CD4-positive, alpha-beta T cell treated with Interleukin-6 at 100 ng/mL for 8 hours (primary cell): ENCODE measurements at regions not wholly inside any gene's neighbourhood (a gene's known extent, or its start where the extent isn't known, plus 50 kb on each side); places are given as distances from the start of the nearest gene placed in this dataset.
"Not testable (repeated sequence)": the region's sequence is repeated elsewhere in the genome, so short reads cannot be mapped to it uniquely, and the experiment has no call there.

Experiments
- DNase-seq: peaks from one replicate; pipeline ENCODE4 v3.0.0-alpha.2; 2020; ENCODE audit warnings: mixed read lengths, low spot score

DNA sequence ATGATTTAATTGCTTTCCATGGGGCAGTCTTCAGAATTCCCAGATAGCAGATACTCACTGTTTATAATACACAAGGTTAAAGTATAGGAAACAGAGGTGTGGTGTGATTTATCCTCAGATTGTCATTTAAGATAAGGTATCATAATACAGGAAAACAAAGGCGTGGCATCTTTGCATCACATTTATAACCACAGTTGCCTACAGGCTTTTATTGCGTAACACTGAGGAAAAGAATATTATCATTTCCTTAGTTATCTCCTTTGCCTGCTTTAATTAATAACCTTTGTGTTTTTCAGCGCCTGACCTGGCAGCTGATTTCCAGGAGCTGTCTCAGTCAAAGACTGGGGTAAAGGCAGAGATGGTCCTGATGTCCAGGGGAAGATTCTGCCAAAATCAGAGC lies 68.8 kb downstream of the SSX7 start:
- DNase-seq, result no peak

DNA sequence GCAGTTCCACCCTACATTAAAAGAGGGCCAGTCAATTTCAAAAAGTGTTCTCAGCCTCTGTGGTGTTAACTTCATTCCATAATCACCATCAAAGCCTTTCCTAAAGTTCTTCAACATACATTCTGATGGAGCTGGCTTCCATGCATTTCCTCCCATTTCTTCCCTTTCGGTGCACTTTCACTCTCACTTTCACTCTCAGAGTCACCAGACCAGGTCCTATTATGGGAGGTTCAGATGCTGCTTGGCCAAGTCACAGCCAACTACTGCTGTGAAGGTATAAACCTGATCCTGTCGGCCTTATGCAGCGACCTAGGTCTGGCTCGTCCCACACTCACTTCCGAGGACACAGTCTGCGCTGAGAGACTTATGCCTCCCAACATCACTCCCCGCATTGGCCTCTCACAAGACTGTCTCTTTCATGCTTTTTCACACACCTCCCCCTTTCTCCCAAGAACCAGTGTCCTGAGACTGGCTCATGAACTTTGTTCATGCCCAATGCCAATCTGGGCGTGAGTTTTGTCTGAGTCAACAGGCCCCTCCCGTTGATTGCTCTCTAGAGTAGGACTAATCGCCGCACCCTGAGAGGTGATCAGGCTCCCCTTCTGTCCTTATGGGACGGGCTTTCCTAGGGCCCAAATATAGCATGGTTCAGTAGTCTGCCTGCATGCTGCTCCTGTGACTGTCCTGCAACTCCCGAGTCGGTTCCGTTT lies 60.8 kb upstream of the XAGE1B start:
- DNase-seq, result no peak

DNA sequence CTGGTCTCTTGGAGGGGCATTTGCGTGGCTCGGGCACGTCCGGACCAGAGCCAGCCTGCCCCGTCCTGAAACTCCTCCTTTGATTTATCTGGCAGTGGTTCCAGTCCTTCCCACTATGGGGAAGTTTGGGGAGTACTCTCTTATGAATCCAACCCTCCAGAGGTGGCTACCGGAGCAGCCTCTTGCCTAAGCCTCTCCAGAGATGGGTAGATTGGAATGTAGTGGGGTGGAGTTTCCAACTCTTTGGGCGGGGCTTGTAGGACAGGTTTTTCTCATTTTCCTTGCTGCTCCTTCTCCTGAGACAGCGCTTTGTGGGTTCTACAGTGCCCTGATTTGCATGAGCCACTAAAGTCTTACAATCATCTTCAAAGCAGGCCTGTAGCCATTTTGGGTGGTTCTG lies 60.1 kb upstream of the XAGE1B start:
- DNase-seq, result no peak

DNA sequence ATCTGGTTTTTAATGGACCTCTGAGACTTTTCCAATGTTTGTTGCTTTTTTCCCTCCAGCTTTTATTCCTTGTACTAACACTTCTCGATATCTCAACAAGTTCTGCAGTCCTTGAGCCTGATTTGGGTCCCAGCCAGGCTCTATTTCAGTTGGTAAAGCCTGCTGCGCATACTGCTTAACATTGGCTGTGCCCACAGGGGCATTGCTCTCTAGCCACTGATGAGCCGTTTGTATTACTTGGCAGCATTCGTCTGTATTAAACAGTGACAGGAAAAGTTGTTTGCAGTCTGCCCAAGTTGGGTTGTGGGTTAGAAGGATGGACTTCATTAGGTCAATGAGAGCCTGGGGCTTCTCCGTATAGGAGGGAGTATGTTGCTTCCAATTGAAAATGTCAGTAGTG lies 59.6 kb upstream of the XAGE1B start:
- no peak for DNase-seq

DNA sequence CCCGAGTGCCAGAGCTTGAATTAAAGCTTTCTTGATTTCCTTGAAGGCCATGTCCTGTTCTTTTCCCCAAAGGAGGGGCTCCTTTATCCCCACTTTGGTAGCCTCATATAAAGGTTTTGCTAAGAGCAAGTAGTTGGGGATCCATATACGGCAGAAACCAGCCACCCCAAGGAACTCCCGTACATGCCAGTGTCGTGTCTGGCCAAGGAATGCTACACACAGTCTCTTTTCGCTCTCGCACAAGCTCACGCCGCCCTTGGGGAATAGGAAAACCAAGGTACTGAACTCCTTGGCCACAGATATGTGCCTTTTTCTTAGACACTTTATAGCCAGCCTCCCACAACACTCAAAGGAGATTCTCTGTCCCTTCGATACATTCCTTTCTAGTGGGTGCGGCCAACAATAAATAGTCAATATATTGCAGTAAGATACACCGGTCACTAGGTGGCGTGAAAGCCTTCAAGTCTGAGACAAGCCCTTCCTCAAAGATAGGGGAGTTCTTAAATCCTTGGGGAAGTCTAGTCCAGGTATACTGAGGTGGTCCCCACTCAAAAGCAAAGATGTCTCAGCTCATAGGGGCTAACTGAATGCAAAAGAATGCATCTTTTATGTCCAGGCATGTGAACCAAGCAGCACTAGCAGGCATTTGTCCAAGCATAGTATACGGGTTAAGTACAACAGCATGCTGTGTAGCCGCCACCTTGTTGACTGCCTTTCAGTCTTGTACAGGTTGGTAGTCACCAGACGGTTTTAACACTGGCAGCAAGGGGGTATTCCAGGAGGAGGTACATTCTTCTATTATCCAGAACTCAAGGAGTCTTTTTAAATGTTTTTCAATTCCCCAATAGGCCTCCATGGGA lies 57.8 kb upstream of the XAGE1B start:
- DNase-seq, result peak; percentile 30

DNA sequence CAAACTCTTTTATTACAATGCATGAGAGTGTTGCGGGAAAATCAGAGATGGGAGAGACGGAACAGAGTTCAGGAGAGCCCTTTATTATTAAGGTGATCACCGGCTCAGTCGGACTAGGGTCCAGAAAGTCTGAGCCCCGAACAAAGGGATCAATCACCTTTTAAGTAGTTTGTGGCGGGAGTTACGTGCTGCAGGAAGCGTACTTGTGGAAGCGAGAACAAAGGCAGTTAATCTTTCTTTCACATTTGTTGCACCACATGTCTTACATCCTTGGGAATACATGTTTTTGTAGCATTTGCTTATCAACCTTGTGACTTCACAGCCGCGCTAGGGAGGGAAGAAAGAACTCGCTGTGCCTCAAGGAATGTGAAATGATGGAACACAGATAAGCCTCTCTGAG lies 51.3 kb upstream of the XAGE1B start:
- DNase-seq, result not testable (repeated sequence)
